HG03354 (cell line): ENCODE measurements at regions not wholly inside any gene's neighbourhood (a gene's known extent, or its start where the extent isn't known, plus 50 kb on each side); places are given as distances from the start of the nearest gene placed in this dataset.

Experiments used
- ATAC-seq: cut with Tn5 transposase; IDR thresholded peaks from one replicate; pipeline ENCODE4 v1.9.1; 2021; ENCODE audit warnings: mild to moderate bottlenecking; ENCODE audit not compliant: unreplicated experiment, poor library complexity, severe bottlenecking

- ATAC-seq, result no peak
These were observed 115.6 kb upstream of the MKLN1 start for GRCh38 chr7:131212114-131212513.

DNA sequence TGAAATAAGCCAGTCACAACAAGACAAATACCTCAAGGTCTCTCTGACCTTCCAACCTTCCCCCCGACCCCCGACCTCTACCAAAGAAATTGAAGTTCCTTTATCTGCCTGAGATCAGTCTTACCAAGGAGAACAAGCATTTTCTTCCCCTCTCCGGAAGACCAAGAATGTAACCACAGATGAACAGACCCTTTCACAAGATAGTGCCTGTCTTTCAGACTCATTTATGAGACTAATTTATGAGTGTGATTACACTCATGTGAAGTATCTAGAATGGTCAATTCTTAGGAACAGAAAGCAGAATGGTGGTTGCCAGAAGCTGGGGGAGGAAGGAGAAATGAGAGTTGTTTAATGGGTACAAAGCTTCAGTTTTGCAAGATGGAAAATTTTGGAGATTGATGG is 108.9 kb upstream of the MKLN1 start:
- ATAC-seq, result no peak

DNA sequence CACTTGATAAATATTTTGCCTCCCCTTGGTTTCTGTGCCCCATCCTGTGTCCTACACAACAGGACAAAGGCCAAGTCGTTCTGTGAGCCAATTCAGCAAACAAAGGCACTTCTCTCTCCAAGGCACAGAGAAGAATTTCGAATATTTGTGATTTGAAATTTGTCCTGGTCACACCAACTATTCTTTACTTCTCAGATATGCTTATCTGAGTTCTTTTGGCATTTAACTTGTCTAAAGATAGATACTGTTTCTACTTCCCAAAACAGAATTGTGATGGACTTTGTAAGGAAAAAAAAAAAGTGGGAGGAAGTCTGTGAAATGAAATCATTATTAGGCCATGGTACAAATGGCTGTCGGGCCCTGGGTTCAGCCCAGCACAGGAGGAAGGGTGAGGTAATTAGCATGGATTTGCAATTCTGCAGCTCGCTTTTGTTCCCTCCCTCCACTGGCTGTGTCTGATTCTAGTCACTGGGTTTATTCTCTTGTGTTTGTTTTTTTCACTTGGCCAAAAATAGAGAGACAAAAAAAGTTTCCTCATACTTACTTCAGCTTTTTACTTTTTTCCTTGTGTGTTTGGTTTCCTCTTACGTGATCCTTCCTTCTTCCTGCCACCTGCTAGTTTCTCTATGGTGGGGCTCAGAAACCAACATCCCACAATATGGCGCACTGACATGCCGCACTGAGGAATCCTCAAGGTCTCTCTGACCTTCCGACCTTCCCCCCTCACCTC is 108.2 kb upstream of the MKLN1 start:
- ATAC-seq, result no peak

DNA sequence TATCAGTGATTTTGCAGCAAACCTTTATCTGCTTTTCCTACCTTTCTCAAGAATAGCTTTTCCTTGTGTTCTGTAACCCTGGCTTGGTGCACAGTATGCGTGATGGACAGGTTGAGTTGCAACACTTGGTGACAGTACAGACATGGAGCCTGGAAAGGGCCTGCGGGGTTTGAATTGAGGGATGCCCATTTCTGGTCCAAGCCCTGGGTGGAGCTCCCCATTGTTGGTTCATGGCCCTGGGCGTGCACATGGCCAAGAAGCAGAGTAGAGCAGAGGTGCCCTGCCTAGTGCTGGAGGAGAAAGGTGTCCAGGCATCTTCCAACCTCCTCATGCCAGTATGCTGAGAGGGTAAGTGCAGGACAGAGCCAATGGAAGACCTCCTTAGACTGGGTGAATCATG is 106.6 kb upstream of the MKLN1 start:
- ATAC-seq, result no peak

GRCh38 chr7:131222171-131222570 is 105.5 kb upstream of the MKLN1 start:
- no peak for ATAC-seq

- ATAC-seq, result no peak
These were observed 104.5 kb upstream of the MKLN1 start for GRCh38 chr7:131223151-131223550.

GRCh38 chr7:131224996-131225395 is 102.7 kb upstream of the MKLN1 start:
- no peak for ATAC-seq

DNA sequence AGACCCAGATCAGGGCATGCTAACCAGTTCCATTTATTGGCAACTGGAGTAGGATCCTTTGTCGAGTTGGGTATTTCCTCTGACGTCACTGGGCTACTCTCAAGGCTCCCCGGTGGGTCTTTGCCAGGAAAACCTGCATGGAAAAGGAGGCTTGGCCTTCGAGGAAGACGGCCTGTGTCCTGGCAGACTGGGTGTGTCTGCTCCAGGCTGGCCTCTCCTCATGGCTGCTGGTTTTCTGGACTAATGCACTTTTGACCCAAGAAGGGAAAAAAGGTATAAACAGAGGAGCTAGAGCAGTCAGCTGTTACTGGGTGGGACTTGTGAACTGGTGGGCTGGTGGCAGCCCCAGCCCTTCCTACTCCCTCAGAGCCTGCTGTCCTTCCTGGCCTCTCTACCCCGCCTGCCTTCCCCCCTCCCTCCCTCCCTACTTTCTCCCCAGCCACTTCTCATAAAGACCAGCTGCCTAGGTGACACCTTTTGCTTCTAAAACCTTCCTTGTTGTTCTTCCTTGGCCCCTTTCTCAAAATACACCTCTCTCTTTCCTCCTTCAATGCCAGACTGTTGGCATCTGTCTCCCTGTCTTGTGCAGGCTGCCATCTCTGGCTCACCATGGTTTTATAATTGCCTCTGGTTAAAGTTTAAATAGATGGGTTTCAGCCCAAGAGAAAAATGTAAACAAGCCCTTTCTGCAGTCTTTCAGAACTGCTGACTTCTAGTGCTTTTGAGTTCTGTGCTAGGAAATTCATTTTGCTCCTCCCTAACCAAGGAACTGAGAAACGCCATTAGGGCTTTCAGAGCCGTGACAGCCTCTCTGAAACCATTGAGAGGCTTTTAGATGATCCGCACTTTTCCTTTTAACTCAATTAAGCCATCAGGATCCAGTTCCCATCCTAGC is 101.8 kb upstream of the MKLN1 start:
- ATAC-seq, result peak; percentile 54

GRCh38 chr7:131226514-131226865 is 101.2 kb upstream of the MKLN1 start:
- ATAC-seq, result no peak

- peak; percentile 83 for ATAC-seq
These were observed 96.1 kb upstream of the MKLN1 start for GRCh38 chr7:131231381-131232220.

GRCh38 chr7:131232768-131233167 is 94.9 kb upstream of the MKLN1 start:
- ATAC-seq, result no peak

- ATAC-seq, result no peak
These were observed 94.5 kb upstream of the MKLN1 start for GRCh38 chr7:131233193-131233592.

GRCh38 chr7:131234719-131235488 is 92.8 kb upstream of the MKLN1 start:
- no peak for ATAC-seq

GRCh38 chr7:131235489-131236317 is 92.0 kb upstream of the MKLN1 start:
- ATAC-seq, result no peak

GRCh38 chr7:131236318-131236672 is 91.4 kb upstream of the MKLN1 start:
- ATAC-seq, result no peak

DNA sequence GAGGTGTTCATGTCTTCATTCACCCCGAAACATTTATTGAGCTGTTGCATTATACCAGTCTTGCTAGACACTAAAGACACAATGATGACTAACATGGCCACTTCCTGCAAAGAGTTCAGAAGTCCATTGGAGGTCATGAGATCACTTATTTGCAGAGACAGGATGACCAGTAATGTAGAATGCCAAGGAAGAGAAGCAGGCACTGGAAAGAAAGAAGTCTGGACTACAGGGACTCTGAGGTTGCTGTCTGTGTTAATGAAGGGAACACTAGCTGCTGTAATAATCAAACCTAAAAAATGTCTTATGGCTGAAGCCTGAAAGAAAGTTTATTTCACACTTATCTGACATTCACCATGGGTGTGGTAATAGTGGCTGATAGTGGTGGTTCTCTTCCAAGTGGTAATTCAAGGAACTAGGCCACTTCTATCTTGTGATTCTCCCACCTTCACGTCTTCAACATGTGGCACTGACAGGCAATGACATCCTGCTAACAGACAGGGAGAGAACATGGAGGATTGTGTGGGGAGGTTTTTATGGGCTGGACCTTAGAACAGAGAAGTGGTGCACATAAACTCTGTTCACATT is 89.2 kb upstream of the MKLN1 start:
- no peak for ATAC-seq

DNA sequence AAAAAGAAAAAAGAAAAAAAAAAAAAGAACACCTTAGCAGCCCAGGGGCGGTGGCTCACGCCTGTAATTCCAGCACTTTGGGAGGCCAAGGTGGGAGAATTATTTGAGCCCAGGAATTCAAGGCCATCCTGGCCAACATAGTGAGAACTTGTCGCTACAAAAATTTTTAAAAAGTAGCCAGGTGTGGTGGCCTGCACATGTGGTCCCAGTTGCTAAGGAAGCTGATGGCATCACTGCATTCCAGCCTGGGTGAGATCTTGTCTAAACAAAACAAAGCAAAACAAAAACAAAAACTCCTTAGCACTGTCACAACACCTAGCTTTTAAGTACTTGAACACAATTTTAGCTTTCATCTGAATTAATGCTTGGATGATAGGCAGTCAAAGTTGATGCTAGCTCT is 86.3 kb upstream of the MKLN1 start:
- no peak for ATAC-seq

- no peak for ATAC-seq
These were observed 85.5 kb upstream of the MKLN1 start for GRCh38 chr7:131242123-131242650.
